ENCODE measurements at regions not wholly inside any gene's neighbourhood (a gene's known extent, or its start where the extent isn't known, plus 50 kb on each side); places are given as distances from the start of the nearest gene placed in this dataset.

DNA sequence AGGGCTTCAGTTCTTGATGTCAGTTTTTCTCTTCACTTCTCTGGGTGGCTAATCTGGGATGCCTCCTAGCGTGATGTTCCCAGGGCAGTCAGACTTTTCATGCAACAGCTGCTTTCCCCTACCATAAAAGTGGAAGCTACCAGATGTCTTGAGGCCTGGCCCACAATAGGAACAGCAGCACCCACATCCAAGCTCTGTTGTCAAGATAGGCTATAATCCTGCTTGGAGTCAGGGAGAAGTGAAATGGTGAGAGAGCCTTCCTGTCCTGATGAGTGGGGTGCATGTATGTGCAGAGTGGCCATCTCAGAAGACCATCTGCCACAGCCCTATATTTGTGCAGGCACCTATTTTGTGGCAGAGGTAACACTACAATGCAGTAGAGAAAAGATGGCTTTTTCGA lies 108.0 kb downstream of the HTR5A start:
- Histone ChIP-seq H3K36me3 (ENCODE audit: control insufficient read depth in 2 of 2, insufficient read depth in 2 of 2, low read length in 2 of 2) (no peaks in the 10 kb centered on the region), H3K9me3 (ENCODE audit: control insufficient read depth in 2 of 2, low read length in 2 of 2) (peaks cover 7 to 17% of the 10 kb centered on the region in 2 donors), H3K27me3 (ENCODE audit: control insufficient read depth in 1 of 2, insufficient read depth in 2 of 2, low read length in 2 of 2) (peaks cover 0 to 3% of the 10 kb centered on the region in 2 donors), H3K4me3 (ENCODE audit: low read length in 2 of 2) (no peak overlapping the region), H3K27ac (ENCODE audit: low read length) (no peak overlapping the region), H3K9ac (ENCODE audit: low read length in 2 of 2) (no peak overlapping the region), H3K4me1 (ENCODE audit: control insufficient read depth, insufficient read depth, low read length) (no peaks in the 10 kb centered on the region)

- H3K9ac ChIP-seq (ENCODE audit: low read length in 2 of 2), result no peak overlapping the region
- H3K9me3 ChIP-seq (ENCODE audit: control insufficient read depth in 2 of 2, low read length in 2 of 2), result peaks cover 25 to 44% of the 10 kb centered on the region in 2 donors
- no peaks in the 10 kb centered on the region for H3K4me1 ChIP-seq (ENCODE audit: control insufficient read depth, insufficient read depth, low read length)
- no peak overlapping the region for H3K4me3 ChIP-seq (ENCODE audit: low read length in 2 of 2)
- peaks cover 0 to 3% of the 10 kb centered on the region in 2 donors for H3K27me3 ChIP-seq (ENCODE audit: control insufficient read depth in 1 of 2, insufficient read depth in 2 of 2, low read length in 2 of 2)
- no peak overlapping the region for H3K27ac ChIP-seq (ENCODE audit: low read length)
- H3K36me3 ChIP-seq (ENCODE audit: control insufficient read depth in 2 of 2, insufficient read depth in 2 of 2, low read length in 2 of 2), result no peaks in the 10 kb centered on the region
Measured at GRCh38 chr7:155181768-155182167, 111.6 kb downstream of the HTR5A start.

GRCh38 chr7:155182406-155182970 lies 112.4 kb downstream of the HTR5A start:
- Histone ChIP-seq H3K36me3 (ENCODE audit: control insufficient read depth in 2 of 2, insufficient read depth in 2 of 2, low read length in 2 of 2) (no peaks in the 10 kb centered on the region), H3K27ac (ENCODE audit: low read length) (no peak overlapping the region), H3K9ac (ENCODE audit: low read length in 2 of 2) (no peak overlapping the region), H3K4me1 (ENCODE audit: control insufficient read depth, insufficient read depth, low read length) (no peaks in the 10 kb centered on the region), H3K27me3 (ENCODE audit: control insufficient read depth in 1 of 2, insufficient read depth in 2 of 2, low read length in 2 of 2) (peaks cover 0 to 3% of the 10 kb centered on the region in 2 donors), H3K9me3 (ENCODE audit: control insufficient read depth in 2 of 2, low read length in 2 of 2) (peaks cover 24 to 39% of the 10 kb centered on the region in 2 donors), H3K4me3 (ENCODE audit: low read length in 2 of 2) (no peak overlapping the region)

DNA sequence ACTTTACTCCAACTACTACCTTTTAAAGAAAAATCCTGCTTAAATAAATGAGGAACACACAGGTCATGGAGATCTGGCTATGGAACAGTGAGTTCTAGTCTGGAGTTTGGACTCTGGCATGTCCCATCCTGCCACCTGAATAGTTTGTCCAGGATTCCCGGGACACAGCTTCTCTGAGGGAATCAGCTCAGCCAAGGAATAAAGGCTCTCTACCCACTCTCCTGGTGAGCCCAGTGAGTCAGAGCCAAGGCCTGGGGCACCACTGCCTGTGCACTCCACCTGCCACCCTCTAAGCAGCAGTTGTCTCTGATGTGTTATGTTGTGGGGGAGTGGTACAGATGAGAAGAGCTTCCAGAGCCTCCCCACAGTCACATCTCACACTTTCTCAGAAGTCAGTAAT lies 113.5 kb downstream of the HTR5A start:
- H3K27me3 ChIP-seq (ENCODE audit: control insufficient read depth in 1 of 2, insufficient read depth in 2 of 2, low read length in 2 of 2), result peaks cover 0 to 3% of the 10 kb centered on the region in 2 donors
- no peak overlapping the region for H3K4me3 ChIP-seq (ENCODE audit: low read length in 2 of 2)
- H3K9me3 ChIP-seq (ENCODE audit: control insufficient read depth in 2 of 2, low read length in 2 of 2), result peaks cover 18 to 32% of the 10 kb centered on the region in 2 donors
- H3K9ac ChIP-seq (ENCODE audit: low read length in 2 of 2), result no peak overlapping the region
- H3K36me3 ChIP-seq (ENCODE audit: control insufficient read depth in 2 of 2, insufficient read depth in 2 of 2, low read length in 2 of 2), result no peaks in the 10 kb centered on the region
- no peak overlapping the region for H3K27ac ChIP-seq (ENCODE audit: low read length)
- no peaks in the 10 kb centered on the region for H3K4me1 ChIP-seq (ENCODE audit: control insufficient read depth, insufficient read depth, low read length)

GRCh38 chr7:155184923-155185322 lies 112.8 kb upstream of the INSIG1 start:
- Histone ChIP-seq H3K4me1 (ENCODE audit: control insufficient read depth, insufficient read depth, low read length) (no peaks in the 10 kb centered on the region), H3K9ac (ENCODE audit: low read length in 2 of 2) (no peak overlapping the region), H3K36me3 (ENCODE audit: control insufficient read depth in 2 of 2, insufficient read depth in 2 of 2, low read length in 2 of 2) (no peaks in the 10 kb centered on the region), H3K9me3 (ENCODE audit: control insufficient read depth in 2 of 2, low read length in 2 of 2) (peaks cover 18 to 32% of the 10 kb centered on the region in 2 donors), H3K27me3 (ENCODE audit: control insufficient read depth in 1 of 2, insufficient read depth in 2 of 2, low read length in 2 of 2) (peaks cover 0 to 3% of the 10 kb centered on the region in 2 donors), H3K27ac (ENCODE audit: low read length) (no peak overlapping the region), H3K4me3 (ENCODE audit: low read length in 2 of 2) (no peak overlapping the region)

GRCh38 chr7:155187061-155187785 lies 110.5 kb upstream of the INSIG1 start:
- Histone ChIP-seq H3K4me3 (ENCODE audit: low read length in 2 of 2) (no peak overlapping the region), H3K27me3 (ENCODE audit: control insufficient read depth in 1 of 2, insufficient read depth in 2 of 2, low read length in 2 of 2) (peaks cover 3 to 6% of the 10 kb centered on the region in 2 donors)

GRCh38 chr7:155188357-155188756 lies 109.3 kb upstream of the INSIG1 start:
- Histone ChIP-seq H3K9me3 (ENCODE audit: control insufficient read depth in 2 of 2, low read length in 2 of 2) (peaks cover 18 to 25% of the 10 kb centered on the region in 2 donors), H3K27ac (ENCODE audit: low read length) (no peak overlapping the region), H3K36me3 (ENCODE audit: control insufficient read depth in 2 of 2, insufficient read depth in 2 of 2, low read length in 2 of 2) (no peaks in the 10 kb centered on the region), H3K9ac (ENCODE audit: low read length in 2 of 2) (no peak overlapping the region), H3K27me3 (ENCODE audit: control insufficient read depth in 1 of 2, insufficient read depth in 2 of 2, low read length in 2 of 2) (peaks cover 6 to 10% of the 10 kb centered on the region in 2 donors), H3K4me3 (ENCODE audit: low read length in 2 of 2) (no peak overlapping the region), H3K4me1 (ENCODE audit: control insufficient read depth, insufficient read depth, low read length) (no peaks in the 10 kb centered on the region)

More at GRCh38 chr7:155187061-155187785, 110.5 kb upstream of the INSIG1 start:
- Histone ChIP-seq H3K9ac (ENCODE audit: low read length in 2 of 2) (no peak overlapping the region), H3K36me3 (ENCODE audit: control insufficient read depth in 2 of 2, insufficient read depth in 2 of 2, low read length in 2 of 2) (no peaks in the 10 kb centered on the region), H3K4me1 (ENCODE audit: control insufficient read depth, insufficient read depth, low read length) (no peaks in the 10 kb centered on the region), H3K27ac (ENCODE audit: low read length) (no peak overlapping the region), H3K9me3 (ENCODE audit: control insufficient read depth in 2 of 2, low read length in 2 of 2) (peaks cover 18 to 27% of the 10 kb centered on the region in 2 donors)

GRCh38 chr7:155188821-155189581 lies 108.7 kb upstream of the INSIG1 start:
- Histone ChIP-seq H3K27ac (ENCODE audit: low read length) (no peak overlapping the region), H3K36me3 (ENCODE audit: control insufficient read depth in 2 of 2, insufficient read depth in 2 of 2, low read length in 2 of 2) (no peaks in the 10 kb centered on the region), H3K4me3 (ENCODE audit: low read length in 2 of 2) (no peak overlapping the region), H3K4me1 (ENCODE audit: control insufficient read depth, insufficient read depth, low read length) (no peaks in the 10 kb centered on the region), H3K9ac (ENCODE audit: low read length in 2 of 2) (no peak overlapping the region), H3K9me3 (ENCODE audit: control insufficient read depth in 2 of 2, low read length in 2 of 2) (peaks cover 16 to 20% of the 10 kb centered on the region in 2 donors), H3K27me3 (ENCODE audit: control insufficient read depth in 1 of 2, insufficient read depth in 2 of 2, low read length in 2 of 2) (peaks cover 6 to 10% of the 10 kb centered on the region in 2 donors)

GRCh38 chr7:155189590-155189989 lies 108.1 kb upstream of the INSIG1 start:
- Histone ChIP-seq H3K4me3 (ENCODE audit: low read length in 2 of 2) (no peak overlapping the region), H3K27ac (ENCODE audit: low read length) (no peak overlapping the region), H3K9ac (ENCODE audit: low read length in 2 of 2) (no peak overlapping the region), H3K36me3 (ENCODE audit: control insufficient read depth in 2 of 2, insufficient read depth in 2 of 2, low read length in 2 of 2) (no peaks in the 10 kb centered on the region), H3K27me3 (ENCODE audit: control insufficient read depth in 1 of 2, insufficient read depth in 2 of 2, low read length in 2 of 2) (peaks cover 6 to 12% of the 10 kb centered on the region in 2 donors), H3K9me3 (ENCODE audit: control insufficient read depth in 2 of 2, low read length in 2 of 2) (peaks cover 14 to 16% of the 10 kb centered on the region in 2 donors), H3K4me1 (ENCODE audit: control insufficient read depth, insufficient read depth, low read length) (no peaks in the 10 kb centered on the region)

DNA sequence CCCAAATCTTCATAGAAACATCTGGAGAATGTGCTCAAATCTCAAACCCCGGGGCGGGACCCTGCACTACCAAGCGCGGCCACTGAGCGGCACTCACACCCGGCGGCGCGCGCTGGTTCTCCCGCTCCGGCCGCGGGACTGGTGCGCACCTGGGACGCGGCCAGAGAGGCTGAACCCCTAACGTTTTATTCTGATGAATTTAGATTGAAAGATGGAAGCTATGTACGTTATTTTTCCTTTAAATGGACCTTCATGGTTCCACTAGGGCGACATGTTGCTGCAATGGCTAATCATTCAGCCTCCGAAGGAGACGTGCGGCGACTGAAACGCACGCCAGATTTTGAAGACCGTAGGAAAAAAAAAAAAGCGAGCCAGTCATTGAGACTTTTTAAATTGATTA lies 107.0 kb upstream of the INSIG1 start:
- Histone ChIP-seq H3K9me3 (ENCODE audit: control insufficient read depth in 2 of 2, low read length in 2 of 2) (peaks cover 5 to 6% of the 10 kb centered on the region in 2 donors), H3K9ac (ENCODE audit: low read length in 2 of 2) (no peak overlapping the region), H3K36me3 (ENCODE audit: control insufficient read depth in 2 of 2, insufficient read depth in 2 of 2, low read length in 2 of 2) (no peaks in the 10 kb centered on the region), H3K27ac (ENCODE audit: low read length) (no peak overlapping the region), H3K4me1 (ENCODE audit: control insufficient read depth, insufficient read depth, low read length) (no peaks in the 10 kb centered on the region), H3K27me3 (ENCODE audit: control insufficient read depth in 1 of 2, insufficient read depth in 2 of 2, low read length in 2 of 2) (peaks cover 6 to 14% of the 10 kb centered on the region in 2 donors), H3K4me3 (ENCODE audit: low read length in 2 of 2) (peak overlapping the region in 1 of 2 donors; percentile 31)

Measured in stomach smooth muscle (tissue), 2 donors.